AG09309 (cell line): ENCODE measurements at regions not wholly inside any gene's neighbourhood (a gene's known extent, or its start where the extent isn't known, plus 50 kb on each side); places are given as distances from the start of the nearest gene placed in this dataset.
"Not testable (repeated sequence)": the region's sequence is repeated elsewhere in the genome, so short reads cannot be mapped to it uniquely, and the experiment has no call there.

Source experiments
- DNase-seq: peaks from one replicate; pipeline ENCODE4 v3.0.0-alpha.2; 2010; ENCODE audit warnings: low read depth
- H3K4me3 ChIP-seq: 2 replicates; pipeline ENCODE4 v1.5.1; 2011; ENCODE audit warnings: mild to moderate bottlenecking, low read depth, low read length, moderate library complexity; ENCODE audit not compliant: control insufficient read depth
- TF ChIP-seq, protein P1 (sequence below): IDR thresholded peaks from 2 replicates; pipeline ENCODE4 v1.5.1; 2011; ENCODE audit warnings: mild to moderate bottlenecking, low read depth, low read length, inconsistent platforms; ENCODE audit not compliant: insufficient read depth, control insufficient read depth; ENCODE audit errors: missing control alignments

DNA sequence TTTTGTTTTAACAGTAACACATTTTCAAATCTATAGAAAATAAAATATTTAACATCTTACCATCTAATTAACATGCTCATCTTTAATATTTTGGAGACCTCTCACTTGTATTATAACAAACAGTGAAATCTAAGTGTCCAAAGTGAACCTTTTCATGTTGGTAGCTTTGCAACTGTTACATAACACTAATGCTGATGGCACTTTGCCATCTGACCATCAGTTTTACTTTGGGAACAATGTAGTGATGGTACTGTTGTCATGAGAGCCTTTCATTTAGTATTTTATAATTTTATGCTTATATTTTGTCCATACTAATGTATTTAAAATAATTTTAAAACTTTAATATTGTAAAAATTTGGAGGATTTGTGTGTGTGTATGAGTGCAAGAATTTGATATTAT lies 1017.0 kb upstream of the KCND2 start:
- TF ChIP-seq, protein P1, sequence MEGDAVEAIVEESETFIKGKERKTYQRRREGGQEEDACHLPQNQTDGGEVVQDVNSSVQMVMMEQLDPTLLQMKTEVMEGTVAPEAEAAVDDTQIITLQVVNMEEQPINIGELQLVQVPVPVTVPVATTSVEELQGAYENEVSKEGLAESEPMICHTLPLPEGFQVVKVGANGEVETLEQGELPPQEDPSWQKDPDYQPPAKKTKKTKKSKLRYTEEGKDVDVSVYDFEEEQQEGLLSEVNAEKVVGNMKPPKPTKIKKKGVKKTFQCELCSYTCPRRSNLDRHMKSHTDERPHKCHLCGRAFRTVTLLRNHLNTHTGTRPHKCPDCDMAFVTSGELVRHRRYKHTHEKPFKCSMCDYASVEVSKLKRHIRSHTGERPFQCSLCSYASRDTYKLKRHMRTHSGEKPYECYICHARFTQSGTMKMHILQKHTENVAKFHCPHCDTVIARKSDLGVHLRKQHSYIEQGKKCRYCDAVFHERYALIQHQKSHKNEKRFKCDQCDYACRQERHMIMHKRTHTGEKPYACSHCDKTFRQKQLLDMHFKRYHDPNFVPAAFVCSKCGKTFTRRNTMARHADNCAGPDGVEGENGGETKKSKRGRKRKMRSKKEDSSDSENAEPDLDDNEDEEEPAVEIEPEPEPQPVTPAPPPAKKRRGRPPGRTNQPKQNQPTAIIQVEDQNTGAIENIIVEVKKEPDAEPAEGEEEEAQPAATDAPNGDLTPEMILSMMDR = no peak
- H3K4me3 ChIP-seq = no peak overlapping the region
- DNase-seq = no peak

DNA sequence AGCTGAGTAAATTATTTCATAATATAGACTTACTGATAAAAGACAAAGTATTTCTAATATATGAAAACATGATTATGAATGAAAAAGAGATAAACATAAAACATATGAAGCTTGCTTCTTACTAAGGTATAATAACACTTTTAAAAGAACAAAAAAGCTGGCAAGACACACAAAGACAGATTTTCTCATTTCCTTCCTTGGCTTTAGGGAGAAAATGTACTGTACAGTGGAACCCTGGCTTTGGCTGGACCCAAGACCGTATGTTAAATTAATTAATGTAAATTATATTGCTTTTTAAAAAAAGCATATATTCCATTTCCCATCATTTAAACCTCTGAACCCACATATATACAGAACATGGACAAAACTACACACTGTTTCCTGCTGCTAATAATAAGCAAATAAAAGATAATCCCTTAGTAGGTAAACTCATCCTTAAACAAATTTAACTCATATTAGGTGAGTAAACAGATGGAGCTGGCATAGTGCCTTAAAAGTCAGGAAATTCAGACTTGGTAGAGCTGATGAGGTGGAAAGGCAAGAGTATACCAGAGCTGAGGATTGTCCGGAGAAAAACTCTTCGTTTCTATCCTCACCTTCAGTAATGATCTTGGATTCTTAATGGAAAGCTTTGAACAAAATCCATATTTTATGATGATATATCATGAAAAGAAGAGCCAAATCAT lies 1016.4 kb upstream of the KCND2 start:
- no peak for DNase-seq
- TF ChIP-seq, protein P1 = no peak
- no peak overlapping the region for H3K4me3 ChIP-seq

DNA sequence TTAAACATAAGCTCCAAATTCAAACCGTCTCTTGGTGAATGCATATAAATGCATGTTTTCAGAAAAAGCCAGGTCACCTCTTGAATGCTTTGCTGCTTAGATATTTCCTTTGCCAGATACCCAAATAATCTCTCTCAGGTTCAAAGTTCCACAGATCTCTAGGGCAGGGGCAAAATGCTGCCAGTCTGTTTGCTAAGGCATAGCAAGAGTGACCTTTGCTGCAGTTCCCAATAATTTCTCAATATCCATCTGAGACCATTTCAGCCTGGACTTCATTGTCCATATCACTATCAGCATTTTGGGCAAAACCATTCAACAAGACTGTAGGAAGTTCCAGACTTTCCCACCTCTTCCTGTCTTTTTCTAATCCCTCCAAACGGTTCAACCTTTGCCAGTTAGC lies 1006.2 kb upstream of the KCND2 start:
- H3K4me3 ChIP-seq, DNase-seq: not testable (repeated sequence)

DNA sequence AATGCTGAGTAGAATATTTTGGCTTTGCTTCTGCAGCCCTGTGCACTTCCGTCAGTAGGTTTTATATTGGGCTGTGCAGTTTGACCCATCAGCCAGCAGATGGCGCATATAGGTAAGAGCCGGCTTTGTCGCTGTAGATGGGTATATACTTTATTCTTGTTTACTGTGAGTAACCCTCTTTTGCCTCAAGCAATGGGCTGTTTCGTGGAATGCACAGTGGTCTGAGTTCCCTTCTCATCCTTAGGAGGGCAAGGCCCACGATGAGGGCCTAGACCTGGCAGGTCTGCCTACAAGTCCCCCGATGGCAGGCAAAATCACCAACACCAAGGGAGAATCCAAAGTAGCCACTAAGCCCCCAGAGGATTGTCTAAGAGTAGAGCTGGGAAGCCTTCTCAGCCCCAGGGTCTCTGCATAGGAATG lies 1002.9 kb upstream of the KCND2 start:
- TF ChIP-seq, protein P1 = peak; percentile 69
- no peak for DNase-seq
- H3K4me3 ChIP-seq = no peak overlapping the region

DNA sequence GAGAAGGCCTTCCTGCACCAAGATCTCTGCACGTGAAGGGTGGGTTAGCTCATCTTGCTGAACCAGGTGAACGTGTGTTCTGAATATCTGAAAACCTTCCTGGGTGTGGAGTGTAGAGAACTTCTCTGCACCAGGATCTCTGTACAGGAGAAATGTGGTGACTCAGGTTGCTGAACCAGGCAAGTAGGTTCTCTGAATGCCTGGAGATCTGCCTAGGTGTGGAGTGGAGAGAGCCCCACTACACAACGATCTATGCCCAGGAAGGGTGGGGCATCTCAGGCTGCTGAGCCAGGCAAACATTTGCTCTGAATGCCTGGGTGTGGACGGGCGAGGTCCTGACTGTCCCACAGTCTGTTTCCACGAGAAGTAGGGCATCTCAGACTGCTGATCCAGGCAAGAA lies 1002.3 kb upstream of the KCND2 start:
- TF ChIP-seq, protein P1 = no peak
- no peak for DNase-seq
- H3K4me3 ChIP-seq = no peak overlapping the region

DNA sequence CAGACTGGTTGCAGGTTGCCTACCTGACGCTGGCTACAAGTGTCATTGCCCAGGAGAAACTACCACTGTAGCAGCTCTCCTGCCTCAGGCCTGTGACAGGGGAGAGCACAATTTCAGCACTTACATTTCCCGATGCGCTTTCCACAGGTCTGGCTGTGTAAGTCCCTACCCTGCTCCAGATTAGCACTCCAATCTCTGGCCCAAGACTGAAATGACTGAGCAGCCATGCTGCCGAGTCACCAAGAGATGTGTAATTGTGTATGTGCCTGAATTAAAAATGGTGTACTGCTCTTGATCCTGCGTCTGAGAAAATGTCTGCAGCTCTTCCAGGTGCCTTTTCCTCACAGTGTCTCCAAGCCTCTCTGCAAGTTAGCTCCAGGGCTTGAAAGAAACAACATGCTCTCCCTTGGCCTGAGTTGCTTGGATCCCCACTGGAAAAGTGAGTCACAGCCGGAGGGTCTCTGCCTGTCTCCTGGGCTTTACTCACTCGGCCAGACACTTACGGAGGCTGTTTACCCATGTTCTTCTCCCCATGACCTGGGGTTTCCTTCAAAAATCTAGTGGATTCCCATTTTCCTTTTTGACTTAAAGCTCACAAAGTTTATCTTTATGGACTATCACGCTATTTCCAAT lies 1001.7 kb upstream of the KCND2 start:
- H3K4me3 ChIP-seq = no peak overlapping the region
- no peak for DNase-seq
- TF ChIP-seq, protein P1 = no peak

DNA sequence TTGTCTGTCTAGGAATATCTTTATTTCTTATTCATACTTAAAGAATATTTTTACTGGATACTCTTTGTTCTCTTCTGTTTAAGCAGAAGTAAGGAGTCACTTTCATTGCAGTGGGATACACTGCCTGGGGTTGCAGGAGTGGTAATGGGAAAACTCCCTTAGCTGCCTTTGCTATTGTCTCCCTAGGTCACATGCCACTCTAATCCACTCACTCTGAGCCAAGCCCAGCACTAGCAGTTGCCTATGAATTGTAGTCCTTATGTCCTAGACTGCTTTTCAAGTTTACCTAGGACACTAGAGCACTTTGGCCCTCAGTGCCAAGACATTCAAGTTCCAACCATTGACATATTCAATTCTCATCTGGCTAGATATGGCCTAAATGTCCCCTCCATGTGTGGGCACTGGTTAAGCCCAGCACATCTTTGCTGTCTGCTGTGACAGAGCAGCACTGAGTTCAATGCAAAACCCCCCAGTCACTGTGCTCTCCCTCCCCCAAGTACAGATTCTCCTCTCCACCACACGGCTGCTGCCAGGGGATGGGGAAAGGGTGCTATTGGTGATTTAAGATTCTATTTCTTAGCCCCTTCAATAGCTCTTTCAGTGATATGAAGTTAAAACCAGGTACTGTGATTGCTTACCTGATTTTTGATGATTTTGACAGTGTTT lies 991.7 kb upstream of the KCND2 start:
- TF ChIP-seq, protein P1 = no peak
- DNase-seq = no peak

More for the DNA sequence above, 991.7 kb upstream of the KCND2 start:
- H3K4me3 ChIP-seq = no peak overlapping the region
